ENCODE measurements at regions not wholly inside any gene's neighbourhood (a gene's known extent, or its start where the extent isn't known, plus 50 kb on each side); places are given as distances from the start of the nearest gene placed in this dataset.

DNA sequence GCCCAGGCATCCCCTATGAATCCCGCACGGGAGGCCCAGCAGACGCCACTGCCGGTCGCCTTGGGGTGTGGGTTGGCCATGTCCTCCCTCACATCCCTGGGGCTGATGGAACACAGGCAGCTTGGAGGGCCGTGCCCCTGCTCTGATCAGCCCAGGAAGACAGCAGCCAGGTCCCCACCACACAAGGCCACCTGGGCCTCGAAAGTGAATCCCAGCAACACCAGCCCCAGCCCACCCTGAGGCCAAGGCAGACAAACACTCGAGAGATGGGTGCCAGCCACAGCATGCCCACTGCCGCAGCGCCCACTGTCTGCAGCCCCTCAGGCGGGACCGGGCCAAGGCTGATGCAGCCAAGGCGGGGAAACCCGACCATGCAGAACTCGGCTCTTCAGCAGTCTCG is 85.5 kb downstream of the HMX1 start:
- no peak for TF ChIP-seq CTCF (IDR thresholded peaks at IDR 0.05)
- TF ChIP-seq POLR2A (IDR thresholded peaks at IDR 0.05) = no peak

Data from stomach (tissue), 4 donors.